ENCODE measurements at regions not wholly inside any gene's neighbourhood (a gene's known extent, or its start where the extent isn't known, plus 50 kb on each side); places are given as distances from the start of the nearest gene placed in this dataset.
"Not testable (repeated sequence)": the region's sequence is repeated elsewhere in the genome, so short reads cannot be mapped to it uniquely, and the experiment has no call there.

DNA sequence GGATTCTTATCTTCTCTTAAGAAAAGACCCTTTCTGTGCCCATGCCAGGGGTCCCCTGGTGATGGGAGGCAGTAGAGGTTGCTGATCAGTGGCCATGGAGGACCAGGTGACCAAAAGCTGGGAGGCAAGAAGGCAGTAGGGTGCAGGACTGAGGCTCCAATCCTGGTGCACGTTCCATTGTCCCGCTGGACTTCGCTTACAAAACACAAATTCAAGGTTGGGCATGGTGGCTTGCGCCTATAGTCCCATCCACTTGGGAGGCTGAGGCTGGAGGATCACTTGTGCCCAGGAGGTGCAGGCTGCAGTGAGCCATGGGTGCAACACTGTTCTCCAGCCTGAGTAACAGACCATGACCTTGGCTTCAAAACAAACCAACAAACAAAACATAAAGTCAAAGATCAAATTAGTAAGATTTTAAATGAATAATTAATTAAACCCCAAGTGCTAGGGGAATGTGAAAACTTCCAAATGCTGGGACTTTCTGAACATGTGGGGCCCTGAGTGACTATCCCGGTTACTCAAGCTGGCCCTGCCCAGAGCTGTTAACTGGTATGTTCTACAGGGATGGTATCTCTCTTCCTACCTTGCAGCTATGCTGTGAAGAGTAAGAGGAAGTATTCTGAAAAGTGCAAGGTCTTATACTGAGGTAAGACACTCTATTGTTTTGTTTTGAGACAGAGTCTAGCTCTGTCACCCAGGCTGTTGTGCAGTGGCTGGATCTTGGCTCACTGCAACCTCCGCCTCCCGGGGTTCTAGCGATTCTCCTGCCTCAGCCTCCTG lies 97.6 kb downstream of the LYZL2 start:
- no peak for DNase-seq (ENCODE audit: low spot score)

DNA sequence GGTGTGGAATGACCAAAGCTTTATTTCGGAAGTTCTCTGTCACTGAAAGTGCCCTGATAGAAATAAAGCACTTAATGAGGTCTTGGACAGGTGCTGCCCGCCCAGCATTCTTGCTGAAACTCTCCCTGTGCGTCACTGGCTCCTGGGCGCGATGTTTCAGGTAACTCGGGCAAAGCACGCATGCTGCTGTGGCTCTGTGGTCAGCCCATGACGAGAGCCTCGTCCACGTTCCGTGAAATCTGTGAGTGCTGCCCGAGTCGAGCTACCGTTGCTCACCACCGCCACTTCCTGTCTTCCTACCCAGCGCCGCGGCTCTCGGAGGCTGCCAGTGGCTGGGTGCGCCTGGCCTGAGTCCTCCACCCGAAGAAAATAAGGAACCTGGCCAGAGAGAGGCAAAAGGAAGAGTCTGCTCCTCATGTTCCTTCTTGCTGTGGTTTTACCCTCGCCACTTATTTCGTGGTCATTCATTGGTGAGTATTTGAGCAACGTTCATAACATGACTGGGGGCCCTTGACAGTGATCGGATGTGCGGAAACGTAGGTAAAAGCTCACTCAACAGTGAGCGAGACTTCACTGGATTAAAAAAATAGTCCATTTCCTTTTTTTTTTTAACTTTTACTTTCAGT lies 95.5 kb downstream of the MAP3K8 start:
- DNase-seq (ENCODE audit: low spot score): no peak

DNA sequence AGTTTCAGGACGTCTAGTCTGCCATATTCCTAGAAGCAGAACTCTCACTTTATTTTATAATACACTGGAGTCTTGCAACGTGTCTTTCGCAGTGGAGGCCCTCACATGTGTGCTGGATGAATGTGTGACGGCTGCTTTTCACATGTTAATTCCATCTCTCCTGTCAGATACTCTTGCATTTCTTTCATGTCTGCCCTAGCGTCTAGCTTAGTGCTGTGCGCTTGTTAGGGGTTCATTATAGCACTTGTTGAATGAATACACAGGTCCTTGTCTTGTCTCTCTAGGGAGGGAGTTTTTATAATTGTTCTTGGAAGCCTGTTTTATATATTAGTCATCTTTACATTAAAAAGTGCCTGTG lies 94.4 kb downstream of the MAP3K8 start:
- DNase-seq (ENCODE audit: low spot score): no peak

DNA sequence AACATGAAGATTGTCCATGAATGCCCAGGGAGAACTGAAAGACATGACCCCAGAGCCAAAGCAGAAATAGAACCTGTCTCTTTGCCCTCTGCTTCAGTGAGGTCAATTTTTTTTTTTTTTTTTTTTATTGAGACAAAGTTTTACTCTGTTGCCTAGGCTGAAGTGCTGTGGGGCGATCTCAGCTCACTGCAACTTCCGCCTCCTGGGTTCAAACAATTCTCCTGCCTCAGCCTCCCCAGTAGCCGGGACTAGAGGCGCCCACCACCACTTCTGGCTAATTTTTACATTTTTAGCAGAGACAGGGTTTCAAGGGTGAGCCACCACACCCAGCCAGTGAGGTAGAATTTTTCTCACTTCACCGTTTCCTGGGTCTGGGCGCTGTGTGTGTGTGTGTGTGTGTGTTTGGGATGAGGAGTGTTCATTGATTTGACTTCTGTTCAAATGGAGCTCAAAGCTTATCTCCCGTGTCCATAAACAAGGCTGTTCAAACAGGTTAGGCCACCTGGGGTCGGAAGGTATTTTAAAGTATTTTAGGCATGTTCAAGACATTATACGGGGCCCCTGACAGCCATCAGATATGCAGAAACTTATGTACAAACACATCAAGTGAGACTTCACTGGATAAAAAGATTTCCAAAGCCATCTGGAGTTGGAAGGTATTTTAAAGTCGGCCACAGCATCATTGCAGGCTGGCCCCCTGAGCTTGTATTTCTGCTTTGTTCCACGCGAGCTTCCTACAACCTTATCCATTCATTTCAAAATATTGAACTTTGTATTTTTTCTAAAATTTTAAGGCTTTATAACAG lies 93.8 kb downstream of the MAP3K8 start:
- no peak for DNase-seq (ENCODE audit: low spot score)

DNA sequence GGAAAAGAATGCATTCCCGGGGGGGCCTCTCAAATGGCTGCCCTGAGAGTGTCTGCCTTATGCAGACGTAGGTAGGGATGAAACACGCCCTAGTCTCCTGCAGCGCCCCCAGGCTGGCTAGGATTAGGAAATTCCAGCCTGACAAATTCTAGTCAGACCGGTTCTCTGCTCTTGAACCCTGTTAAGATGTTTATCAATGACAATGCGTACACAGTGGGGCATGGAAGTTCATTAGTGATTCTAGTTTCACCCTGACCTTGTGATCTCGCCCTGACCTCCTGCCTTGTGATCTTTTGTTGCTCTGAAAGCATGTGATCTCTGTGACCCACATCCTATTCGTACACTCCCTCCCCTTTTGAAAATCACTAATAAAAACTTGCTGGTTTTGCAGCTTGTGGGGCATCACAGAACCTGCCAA lies 88.7 kb downstream of the MAP3K8 start:
- not testable (repeated sequence) for DNase-seq (ENCODE audit: low spot score)

DNA sequence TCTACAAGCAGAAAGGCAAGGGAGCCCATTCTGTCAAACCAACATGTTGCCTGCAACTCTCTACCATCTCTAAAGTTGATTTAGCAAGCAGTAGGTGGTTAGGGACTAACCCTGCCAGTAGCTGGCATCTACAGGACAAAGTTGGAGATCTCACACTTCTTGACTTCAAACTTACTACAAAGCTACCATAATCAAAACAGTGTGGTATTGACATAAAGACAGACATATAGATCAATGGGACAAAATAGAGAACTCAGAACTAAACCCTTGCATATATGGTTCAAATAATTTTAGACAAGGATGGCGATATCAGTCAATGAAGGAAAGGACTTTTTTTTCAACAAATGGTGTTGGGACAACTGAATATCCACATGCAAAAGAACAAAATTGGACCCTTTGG lies 84.9 kb downstream of the MAP3K8 start:
- DNase-seq (ENCODE audit: low spot score): no peak
